ENCODE measurements at regions not wholly inside any gene's neighbourhood (a gene's known extent, or its start where the extent isn't known, plus 50 kb on each side); places are given as distances from the start of the nearest gene placed in this dataset.

- no peak for DNase-seq
Observed at GRCh38 chr5:159602434-159602833, 272.1 kb upstream of the IL12B start.

- DNase-seq: no peak
Observed at GRCh38 chr5:159605585-159605984, 275.3 kb upstream of the IL12B start.

- no peak for DNase-seq
Observed at GRCh38 chr5:159609359-159609758, 279.1 kb upstream of the IL12B start.

- DNase-seq: no peak
Observed at GRCh38 chr5:159610966-159611579, 280.8 kb upstream of the IL12B start.

- DNase-seq: no peak
Observed at GRCh38 chr5:159616952-159617351, 286.7 kb upstream of the IL12B start.

GRCh38 chr5:159619826-159620225, 289.5 kb upstream of the IL12B start:
- no peak for DNase-seq

GRCh38 chr5:159620853-159621540, 290.7 kb upstream of the IL12B start:
- no peak for DNase-seq

GRCh38 chr5:159628703-159629102, 287.6 kb upstream of the ADRA1B start:
- no peak for DNase-seq

- no peak for DNase-seq
Observed at GRCh38 chr5:159629158-159629557, 287.1 kb upstream of the ADRA1B start.

- no peak for DNase-seq
Observed at GRCh38 chr5:159630545-159630944, 285.7 kb upstream of the ADRA1B start.

GRCh38 chr5:159631001-159631400, 285.3 kb upstream of the ADRA1B start:
- DNase-seq: no peak

- DNase-seq: no peak
Observed at GRCh38 chr5:159632866-159633265, 283.4 kb upstream of the ADRA1B start.

- DNase-seq: no peak
Observed at GRCh38 chr5:159638481-159638880, 277.8 kb upstream of the ADRA1B start.

- no peak for DNase-seq
Observed at GRCh38 chr5:159638954-159639559, 277.2 kb upstream of the ADRA1B start.

GRCh38 chr5:159639590-159639989, 276.7 kb upstream of the ADRA1B start:
- DNase-seq: no peak

GRCh38 chr5:159640446-159640845, 275.8 kb upstream of the ADRA1B start:
- DNase-seq: no peak

GRCh38 chr5:159640921-159641320, 275.4 kb upstream of the ADRA1B start:
- DNase-seq: no peak

- DNase-seq: no peak
Observed at GRCh38 chr5:159641371-159642039, 274.8 kb upstream of the ADRA1B start.

GRCh38 chr5:159642379-159642778, 273.9 kb upstream of the ADRA1B start:
- DNase-seq: no peak

- no peak for DNase-seq
Observed at GRCh38 chr5:159644053-159644452, 272.2 kb upstream of the ADRA1B start.

GRCh38 chr5:159645179-159645846, 271.0 kb upstream of the ADRA1B start:
- DNase-seq: no peak

GRCh38 chr5:159650803-159651202, 265.5 kb upstream of the ADRA1B start:
- DNase-seq: no peak

- no peak for DNase-seq
Observed at GRCh38 chr5:159655757-159656409, 260.4 kb upstream of the ADRA1B start.

Data from stimulated activated naive CD4-positive, alpha-beta T cell (primary cell).